ENCODE measurements at regions not wholly inside any gene's neighbourhood (a gene's known extent, or its start where the extent isn't known, plus 50 kb on each side); places are given as distances from the start of the nearest gene placed in this dataset.

DNA sequence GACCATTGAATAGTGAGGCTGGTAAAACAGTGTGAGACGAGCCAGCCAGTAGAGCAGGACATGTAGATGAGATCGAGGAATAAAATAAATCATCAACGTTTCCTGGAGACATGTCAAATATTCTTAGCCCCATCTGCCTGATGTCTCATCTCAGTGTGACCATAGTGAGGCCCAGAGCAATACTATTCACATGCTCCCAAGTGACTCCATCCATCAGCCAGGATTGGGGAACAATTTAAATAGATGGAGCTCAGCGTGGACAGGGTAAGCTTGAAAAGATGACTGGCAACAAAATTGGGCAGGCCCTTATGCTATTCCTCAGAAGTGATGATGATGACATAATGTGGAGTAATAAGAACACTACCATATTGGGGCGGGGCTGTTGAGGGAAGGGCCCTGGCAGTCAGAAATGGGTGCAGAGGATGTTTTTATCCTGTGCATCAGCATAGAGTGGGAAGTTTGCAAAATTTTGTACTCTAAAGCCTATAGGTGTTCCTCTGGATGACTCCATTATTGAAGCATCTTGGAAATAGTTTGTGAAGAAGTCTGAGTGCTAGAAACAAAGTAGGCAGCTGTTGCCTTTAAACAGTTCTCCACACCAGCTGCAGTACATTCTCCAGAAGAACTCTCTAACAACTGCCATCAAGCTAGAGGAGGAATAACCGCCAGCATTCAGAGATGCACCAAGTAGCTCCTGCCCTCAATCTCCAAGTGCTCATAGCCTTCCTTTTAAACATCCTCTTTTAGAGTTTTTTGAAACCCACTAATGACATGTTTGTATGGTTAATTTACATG is 333.0 kb downstream of the DCHS2 start:
- TF ChIP-seq, protein P1, sequence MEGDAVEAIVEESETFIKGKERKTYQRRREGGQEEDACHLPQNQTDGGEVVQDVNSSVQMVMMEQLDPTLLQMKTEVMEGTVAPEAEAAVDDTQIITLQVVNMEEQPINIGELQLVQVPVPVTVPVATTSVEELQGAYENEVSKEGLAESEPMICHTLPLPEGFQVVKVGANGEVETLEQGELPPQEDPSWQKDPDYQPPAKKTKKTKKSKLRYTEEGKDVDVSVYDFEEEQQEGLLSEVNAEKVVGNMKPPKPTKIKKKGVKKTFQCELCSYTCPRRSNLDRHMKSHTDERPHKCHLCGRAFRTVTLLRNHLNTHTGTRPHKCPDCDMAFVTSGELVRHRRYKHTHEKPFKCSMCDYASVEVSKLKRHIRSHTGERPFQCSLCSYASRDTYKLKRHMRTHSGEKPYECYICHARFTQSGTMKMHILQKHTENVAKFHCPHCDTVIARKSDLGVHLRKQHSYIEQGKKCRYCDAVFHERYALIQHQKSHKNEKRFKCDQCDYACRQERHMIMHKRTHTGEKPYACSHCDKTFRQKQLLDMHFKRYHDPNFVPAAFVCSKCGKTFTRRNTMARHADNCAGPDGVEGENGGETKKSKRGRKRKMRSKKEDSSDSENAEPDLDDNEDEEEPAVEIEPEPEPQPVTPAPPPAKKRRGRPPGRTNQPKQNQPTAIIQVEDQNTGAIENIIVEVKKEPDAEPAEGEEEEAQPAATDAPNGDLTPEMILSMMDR (conservative IDR thresholded peaks at IDR 0.05; ENCODE audit: low read length), result no peak
- TF ChIP-seq EZH2phosphoT487 (IDR thresholded peaks at IDR 0.05; ENCODE audit: borderline replicate concordance, low read depth, low read length), result no peak

Data from OCI-LY7 (cell line).